ENCODE measurements at regions not wholly inside any gene's neighbourhood (a gene's known extent, or its start where the extent isn't known, plus 50 kb on each side); places are given as distances from the start of the nearest gene placed in this dataset.

DNA sequence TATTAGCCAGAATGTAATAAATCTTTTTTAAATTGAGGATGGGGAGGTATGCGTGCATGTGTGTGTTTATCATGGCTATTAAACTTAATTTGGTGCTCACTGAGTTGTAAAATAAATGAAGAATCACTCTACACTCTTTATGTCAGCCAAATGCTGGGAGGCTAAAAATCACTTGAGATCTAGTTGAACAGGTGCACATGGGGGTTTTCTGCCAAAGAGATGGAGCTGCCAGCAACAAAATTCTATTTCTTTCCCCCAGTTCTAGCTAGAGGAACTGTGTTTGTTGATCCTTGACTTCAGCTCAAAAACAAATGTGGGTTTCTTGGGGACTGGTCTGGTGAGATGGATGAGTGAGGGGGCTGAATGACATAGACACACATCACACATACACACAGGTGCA lies 183.3 kb upstream of the BTBD3 start:
- TF ChIP-seq, protein P1, sequence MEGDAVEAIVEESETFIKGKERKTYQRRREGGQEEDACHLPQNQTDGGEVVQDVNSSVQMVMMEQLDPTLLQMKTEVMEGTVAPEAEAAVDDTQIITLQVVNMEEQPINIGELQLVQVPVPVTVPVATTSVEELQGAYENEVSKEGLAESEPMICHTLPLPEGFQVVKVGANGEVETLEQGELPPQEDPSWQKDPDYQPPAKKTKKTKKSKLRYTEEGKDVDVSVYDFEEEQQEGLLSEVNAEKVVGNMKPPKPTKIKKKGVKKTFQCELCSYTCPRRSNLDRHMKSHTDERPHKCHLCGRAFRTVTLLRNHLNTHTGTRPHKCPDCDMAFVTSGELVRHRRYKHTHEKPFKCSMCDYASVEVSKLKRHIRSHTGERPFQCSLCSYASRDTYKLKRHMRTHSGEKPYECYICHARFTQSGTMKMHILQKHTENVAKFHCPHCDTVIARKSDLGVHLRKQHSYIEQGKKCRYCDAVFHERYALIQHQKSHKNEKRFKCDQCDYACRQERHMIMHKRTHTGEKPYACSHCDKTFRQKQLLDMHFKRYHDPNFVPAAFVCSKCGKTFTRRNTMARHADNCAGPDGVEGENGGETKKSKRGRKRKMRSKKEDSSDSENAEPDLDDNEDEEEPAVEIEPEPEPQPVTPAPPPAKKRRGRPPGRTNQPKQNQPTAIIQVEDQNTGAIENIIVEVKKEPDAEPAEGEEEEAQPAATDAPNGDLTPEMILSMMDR (conservative IDR thresholded peaks at IDR 0.05 in 1 of 2, IDR thresholded peaks at IDR 0.05 in 1 of 2; ENCODE audit: extremely low read depth in 1 of 2, insufficient read depth in 1 of 2, low read depth in 1 of 2, low read length in 2 of 2) = no peak
- TF ChIP-seq EZH2 (IDR thresholded peaks at IDR 0.05; ENCODE audit: borderline replicate concordance, low read length) = no peak

Data from mammary epithelial cell (primary cell).